ENCODE measurements at regions not wholly inside any gene's neighbourhood (a gene's known extent, or its start where the extent isn't known, plus 50 kb on each side); places are given as distances from the start of the nearest gene placed in this dataset.
A peak's percentile ranks its signal among the peaks of the same experiment; 100 is the strongest.

- no peak for DNase-seq (ENCODE audit: low spot score)
These were observed 87.2 kb downstream of the CTAGE1 start for GRCh38 chr18:22330508-22330907.

DNA sequence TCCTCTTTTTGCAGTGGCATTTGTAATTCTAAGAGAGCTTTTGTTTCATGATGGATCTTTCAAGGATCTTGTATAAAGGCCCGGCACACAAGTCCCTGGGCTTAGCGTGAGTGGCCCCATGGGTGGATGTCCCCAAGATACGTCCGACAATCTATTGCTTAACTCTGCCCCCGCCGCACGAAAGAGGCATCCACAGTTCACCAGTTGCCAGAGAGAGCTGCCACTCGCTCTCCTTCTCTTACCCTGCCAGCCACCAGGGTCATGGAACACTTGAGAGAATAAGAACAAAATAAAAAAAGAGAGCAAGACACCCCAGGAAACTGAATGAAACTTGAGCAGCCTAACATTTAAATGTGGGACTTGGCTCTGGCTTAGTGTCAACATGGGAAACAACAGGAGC is 92.3 kb downstream of the CTAGE1 start:
- no peak for DNase-seq (ENCODE audit: low spot score)

DNA sequence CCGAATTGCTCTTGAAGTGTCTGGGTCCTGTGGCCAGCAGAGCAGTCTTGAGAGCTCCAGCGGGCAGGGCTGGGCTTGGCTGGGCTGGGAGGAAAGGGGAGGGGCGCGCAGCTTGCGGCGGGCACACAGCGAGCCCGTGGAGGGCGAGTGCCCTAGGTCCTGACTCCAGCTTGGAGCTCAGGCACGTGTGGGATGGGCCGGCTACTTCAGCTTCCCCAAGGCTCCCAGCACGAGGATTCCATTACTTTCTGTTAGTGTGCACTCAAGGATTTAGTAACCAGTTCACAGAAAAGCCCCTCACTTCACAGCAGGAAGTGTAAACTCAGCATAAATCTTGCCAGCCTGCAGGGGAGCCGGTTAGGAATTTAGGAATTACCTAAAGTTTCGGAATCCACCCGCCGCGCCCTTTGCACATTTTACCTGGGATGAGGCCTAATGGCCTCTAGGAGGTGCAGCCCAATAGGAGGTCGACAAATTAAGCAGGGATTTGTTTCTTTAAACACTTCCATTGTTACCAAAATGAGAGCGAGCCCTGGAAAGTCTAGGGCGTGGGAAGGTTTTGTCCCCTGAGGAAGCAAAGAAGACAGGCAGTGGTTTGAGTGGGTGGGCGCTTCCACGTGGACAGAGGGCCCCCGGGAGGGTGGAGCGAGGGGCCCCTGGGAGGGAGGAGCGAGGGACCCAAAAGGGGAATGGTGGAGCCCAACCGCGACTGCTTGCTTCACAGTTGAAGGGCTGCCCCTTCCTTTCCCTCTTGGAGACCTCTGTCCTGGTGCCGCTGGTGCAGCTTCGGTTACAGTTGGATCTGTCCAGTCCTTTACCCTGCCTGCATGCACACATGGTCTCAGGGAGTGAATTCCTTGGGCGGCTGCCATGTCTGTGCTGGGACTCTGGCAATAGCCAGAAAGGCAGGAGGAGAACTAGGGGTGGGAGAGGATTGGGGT is 93.3 kb downstream of the CTAGE1 start:
- no peak for DNase-seq (ENCODE audit: low spot score)

DNA sequence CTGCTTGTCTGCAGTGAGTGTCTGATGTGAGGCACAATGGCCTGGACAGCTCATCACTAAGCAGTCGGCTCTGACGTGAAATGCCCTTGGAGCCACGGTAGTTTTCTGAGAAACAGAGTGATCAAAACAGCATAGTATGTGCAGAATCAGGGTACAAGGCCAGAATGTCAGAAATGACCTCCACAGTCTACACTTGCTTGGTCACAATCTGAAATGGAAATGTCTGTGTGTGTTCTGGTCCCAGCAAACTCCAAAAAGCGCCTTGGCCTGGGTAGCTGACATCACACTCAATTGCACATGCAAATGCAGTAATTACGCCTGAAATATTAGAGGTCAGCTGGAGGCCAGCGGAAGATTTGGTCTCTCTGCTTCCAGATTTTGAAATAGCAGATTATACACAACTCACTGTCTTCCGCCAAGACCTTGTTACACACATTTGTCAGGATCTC is 95.4 kb downstream of the CTAGE1 start:
- DNase-seq (ENCODE audit: low spot score): no peak

DNA sequence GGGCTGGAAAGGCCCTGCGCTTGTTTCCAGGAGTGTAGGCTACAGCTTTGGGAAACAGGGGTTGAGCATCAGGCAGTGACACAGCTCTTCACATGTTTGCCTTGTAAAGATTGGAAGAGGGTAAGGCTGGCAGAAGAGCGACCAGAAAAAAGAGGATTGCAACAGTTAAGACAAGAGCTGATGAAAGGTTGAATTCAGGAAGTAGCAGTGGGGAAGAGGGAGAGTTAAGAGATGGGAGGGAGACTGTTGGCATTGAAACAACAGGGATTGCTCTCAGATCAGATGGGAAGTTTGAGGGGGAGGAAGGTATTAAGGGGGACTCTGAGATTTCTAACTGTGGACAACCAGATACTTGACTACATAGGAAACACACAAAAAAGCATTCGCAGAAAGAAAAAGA is 96.9 kb downstream of the CTAGE1 start:
- DNase-seq (ENCODE audit: low spot score): no peak

DNA sequence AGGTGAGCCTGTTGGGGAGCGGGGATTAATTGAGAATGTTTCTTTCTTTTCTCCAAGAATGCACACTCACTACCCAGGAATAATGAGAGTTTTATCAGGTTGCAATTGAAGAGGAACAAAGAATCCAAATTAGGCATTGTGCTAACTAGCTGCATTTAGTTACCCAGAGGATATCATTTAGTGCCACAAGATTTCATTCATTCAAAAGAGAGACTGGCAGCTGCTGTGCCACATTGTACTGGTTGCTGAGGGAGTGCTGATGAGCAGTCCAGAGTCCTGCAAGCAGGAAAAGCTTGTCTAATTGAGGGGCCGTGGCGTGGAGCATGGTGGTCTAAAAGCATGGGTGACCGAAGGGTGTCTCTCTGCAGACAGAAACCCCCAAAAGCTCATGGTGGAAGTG is 97.6 kb downstream of the CTAGE1 start:
- no peak for DNase-seq (ENCODE audit: low spot score)

- DNase-seq (ENCODE audit: low spot score): no peak
These were observed 98.8 kb downstream of the CTAGE1 start for GRCh38 chr18:22318745-22319407.

DNA sequence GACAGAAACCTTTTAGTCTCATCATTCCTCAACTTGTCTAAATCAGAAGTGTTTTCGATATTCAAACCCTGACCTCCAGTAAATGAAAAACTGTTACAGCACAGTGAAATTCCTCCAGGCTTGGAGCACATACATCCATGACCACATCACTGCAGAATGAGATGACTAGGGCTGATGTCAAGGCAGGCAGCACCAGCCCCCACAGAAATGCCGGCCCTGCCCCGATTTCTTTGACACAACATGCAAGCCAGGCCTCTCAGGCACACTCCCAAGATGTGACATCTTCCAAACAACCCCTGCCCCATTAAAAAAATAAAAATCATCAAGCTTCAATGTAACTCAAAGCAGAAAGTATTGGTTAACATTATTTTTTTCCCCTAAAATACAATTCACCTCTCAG is 103.3 kb downstream of the CTAGE1 start:
- no peak for DNase-seq (ENCODE audit: low spot score)

GRCh38 chr18:22314001-22314400 is 103.7 kb downstream of the CTAGE1 start:
- no peak for DNase-seq (ENCODE audit: low spot score)

GRCh38 chr18:22311301-22311700 is 106.4 kb downstream of the CTAGE1 start:
- no peak for DNase-seq (ENCODE audit: low spot score)

GRCh38 chr18:22309191-22309590 is 108.5 kb downstream of the CTAGE1 start:
- no peak for DNase-seq (ENCODE audit: low spot score)

- DNase-seq (ENCODE audit: low spot score): no peak
These were observed 110.2 kb downstream of the CTAGE1 start for GRCh38 chr18:22307528-22307927.

DNA sequence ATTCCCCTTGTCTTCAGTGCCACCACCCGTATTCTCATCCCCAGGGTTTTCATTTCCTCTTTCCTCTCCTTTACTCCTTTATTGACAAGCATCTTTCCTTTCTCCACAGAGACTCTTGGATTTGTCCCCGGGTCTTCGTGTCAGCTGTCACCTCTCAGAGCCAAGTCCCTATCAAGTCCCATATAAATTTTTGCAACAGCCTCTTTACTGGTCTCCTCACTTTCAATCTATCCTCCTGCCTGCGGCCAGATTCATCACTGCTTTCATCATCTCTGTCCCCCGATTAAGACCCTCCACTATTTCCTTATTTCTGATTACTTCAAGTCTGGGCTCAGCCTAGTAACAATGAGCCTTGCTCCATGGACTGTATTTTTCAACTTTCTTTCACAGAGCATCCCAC is 113.8 kb downstream of the CTAGE1 start:
- no peak for DNase-seq (ENCODE audit: low spot score)

- DNase-seq (ENCODE audit: low spot score): no peak
These were observed 115.6 kb downstream of the CTAGE1 start for GRCh38 chr18:22302144-22302543.

DNA sequence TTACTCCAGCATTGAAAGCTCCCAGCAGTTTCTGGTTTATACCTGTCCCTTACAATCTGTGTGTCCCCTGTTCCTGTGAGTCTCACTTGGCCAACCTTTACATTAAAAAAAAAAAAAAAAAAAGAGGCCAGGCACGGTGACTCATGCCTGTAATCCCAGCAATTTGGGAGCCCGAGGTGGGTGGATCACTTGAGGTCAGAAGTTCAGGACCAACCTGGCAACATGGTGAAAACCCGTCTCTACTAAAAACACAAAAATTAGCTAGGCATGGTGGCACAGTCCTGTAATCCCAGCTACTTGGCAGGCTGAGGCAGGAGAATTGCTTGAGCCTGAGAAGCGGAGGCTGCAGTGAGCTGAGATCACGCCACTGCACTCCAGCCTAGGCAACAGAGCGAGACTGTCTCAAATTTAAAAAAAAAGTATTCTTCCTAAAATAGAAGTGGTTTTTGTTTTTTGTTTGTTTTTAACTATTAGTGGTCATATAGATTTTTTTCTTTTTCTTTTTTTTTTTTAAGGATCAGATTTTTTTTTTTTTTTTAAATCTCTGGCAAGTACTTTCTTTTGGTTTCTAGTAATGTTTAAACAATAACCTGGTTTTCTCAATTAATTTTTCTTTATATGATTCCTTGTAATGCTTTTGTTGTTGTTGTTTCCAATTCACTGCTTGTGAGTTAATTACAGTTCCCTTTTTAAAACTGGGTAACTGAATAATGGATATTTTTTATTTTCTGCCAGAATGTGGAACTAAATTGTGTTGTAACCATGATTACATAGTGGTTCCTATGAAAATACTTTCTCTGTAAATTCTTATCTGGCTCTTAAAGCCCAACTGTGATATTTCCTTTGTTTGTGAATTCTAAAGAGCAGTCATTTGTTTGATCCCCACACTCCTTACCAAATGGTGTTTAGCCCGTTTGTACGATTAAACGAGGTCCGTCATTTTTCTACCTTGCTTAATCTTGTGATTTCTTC is 116.8 kb downstream of the CTAGE1 start:
- DNase-seq (ENCODE audit: low spot score): no peak

DNA sequence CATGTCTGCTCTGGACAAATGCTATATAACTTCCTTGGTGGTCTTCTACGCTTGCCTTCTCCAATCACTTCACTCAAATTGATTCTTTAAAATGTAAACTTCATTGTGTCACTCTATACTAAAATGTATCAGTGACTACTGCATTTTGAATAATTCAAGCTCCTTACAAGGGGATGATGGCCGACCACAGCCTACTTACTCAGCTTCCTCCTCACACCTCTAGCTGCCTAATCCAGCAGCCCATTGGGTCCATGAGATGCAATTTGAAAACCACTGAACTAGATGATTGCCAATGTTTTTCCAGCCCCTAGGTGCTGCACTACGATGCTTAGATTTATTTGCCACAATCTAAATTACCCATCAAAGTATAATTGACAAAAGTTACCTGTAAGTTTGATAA is 120.7 kb downstream of the CTAGE1 start:
- no peak for DNase-seq (ENCODE audit: low spot score)

- DNase-seq (ENCODE audit: low spot score): no peak
These were observed 121.4 kb downstream of the CTAGE1 start for GRCh38 chr18:22296304-22296703.

DNA sequence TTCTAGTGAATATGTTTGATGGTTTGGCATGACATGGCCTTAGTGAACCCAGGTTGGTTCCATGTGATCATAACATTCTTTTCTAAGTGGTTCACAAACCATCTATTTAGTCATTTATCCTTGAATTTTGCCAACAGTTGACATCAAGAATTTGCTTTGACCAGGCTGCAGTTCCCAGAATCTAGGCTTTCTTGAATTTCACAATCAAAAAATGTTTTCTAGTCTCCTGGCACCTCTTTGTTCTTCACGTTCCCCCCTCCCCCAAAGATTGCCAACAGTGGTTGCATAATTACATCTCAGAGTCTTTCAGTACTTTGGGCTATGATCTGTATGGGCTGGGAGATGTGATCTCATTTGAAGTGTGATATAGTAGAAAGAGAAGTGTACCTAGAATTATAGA is 124.0 kb downstream of the GATA6 start:
- no peak for DNase-seq (ENCODE audit: low spot score)

GRCh38 chr18:22290004-22290403 is 120.6 kb downstream of the GATA6 start:
- DNase-seq (ENCODE audit: low spot score): no peak

DNA sequence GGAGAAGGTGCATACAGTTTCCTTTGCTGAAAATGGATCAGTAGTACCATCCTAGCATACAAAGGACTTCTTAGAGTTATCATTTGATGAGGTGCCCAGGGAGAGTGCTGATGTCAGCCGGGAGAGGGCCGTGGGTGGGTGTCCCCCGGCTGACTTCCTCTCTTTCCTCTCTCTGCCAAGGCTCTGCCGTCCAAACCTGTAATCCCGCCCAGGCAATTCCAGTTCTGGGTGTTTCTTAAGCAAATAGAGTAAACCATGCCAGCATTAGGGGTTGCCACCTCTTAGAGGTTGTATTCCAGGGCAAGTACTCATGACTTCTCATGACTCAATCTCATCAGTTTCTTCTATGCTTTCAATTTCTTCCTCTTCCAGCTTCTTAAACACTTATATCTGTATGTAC is 117.2 kb downstream of the GATA6 start:
- DNase-seq (ENCODE audit: low spot score): peak; percentile 8

- DNase-seq (ENCODE audit: low spot score): no peak
These were observed 116.2 kb downstream of the GATA6 start for GRCh38 chr18:22285361-22286140.
